Mesenteric fat pad (tissue), 1 donor: ENCODE measurements at regions not wholly inside any gene's neighbourhood (a gene's known extent, or its start where the extent isn't known, plus 50 kb on each side); places are given as distances from the start of the nearest gene placed in this dataset.

Source experiments
- DNase-seq: peaks from one replicate; pipeline ENCODE4 v3.0.0-alpha.2; 2020; ENCODE audit warnings: low spot score
- donor health status: DM: yes; HTN: yes; CAD: no.

DNA sequence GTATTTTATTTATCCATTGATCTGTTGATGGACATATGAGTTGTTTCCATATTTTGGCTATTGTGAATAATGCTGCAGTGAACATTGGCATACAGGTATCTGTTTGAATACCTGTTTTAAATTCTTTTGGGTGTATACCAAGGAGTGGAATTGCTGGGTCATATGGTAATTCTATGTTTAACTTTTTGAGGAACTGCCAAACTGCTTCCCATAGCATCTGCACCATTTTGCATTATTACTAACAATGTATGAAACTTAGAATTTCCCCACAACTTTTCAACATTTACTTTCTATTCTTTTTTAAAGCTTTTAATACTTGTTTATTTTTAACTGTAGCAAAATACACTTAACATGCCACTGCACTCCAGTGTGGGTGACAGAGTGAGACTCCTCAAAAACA is 57.0 kb upstream of the MSN start:
- DNase-seq: no peak

GRCh38 chrX:65610040-65610439 is 57.4 kb upstream of the MSN start:
- no peak for DNase-seq

GRCh38 chrX:65609237-65609636 is 58.2 kb upstream of the MSN start:
- no peak for DNase-seq

DNA sequence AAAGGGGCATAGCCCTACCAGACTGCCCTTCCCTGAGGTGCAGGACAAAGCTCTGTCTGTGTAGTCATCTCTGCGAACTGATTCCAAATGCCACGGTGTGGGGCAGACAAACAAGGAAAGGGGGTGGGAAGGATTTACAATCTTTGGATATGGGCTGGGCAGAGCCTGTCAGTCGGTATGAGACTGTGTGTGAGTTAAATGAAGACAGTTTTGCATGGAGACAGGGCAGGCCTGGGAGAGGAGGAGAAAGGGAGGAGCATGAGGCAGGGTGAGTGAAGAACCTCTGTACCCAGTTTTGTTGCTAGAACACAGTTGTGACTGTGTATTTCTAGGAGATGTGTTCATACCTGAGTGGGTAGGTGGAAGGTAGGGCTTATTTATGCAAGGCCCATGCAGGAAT is 59.4 kb upstream of the MSN start:
- DNase-seq: no peak

- DNase-seq: no peak
Measured at GRCh38 chrX:65607070-65607742, 60.2 kb upstream of the MSN start.

- no peak for DNase-seq
Measured at GRCh38 chrX:65602221-65602560, 65.3 kb upstream of the MSN start.

- DNase-seq: peak; percentile 92
Measured at GRCh38 chrX:65601530-65602220, 65.8 kb upstream of the MSN start.

GRCh38 chrX:65601126-65601525 is 66.3 kb upstream of the MSN start:
- no peak for DNase-seq

- DNase-seq: peak; percentile 51
Measured at GRCh38 chrX:65600106-65600505, 65.5 kb upstream of the LAS1L start.

DNA sequence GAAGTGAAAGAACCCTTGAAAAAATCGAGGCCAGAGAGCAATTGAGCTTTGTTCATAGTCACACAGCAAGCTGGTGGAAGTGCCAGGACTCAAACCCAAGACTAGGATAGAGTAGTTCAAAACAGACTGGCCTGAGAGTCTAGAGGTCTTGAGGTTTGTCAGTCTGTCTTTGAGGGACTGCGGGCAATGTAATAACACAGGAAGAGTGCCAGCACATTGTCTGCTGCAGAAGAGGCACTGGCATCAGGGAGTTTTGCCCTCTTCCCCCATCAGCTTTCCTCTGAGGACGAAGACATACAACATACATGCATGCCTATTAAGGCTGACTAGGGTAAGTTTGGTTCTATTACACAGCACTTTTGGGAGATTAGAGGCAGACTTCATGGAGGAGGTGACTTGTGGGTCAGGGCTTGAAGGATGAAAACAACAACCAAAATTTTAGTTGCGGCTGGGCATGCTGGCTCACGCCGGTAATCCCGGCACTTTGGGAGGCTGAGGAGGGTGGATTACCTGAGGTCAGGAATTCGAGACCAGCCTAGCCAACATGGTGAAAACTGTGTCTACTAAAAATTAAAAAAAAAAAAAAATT is 64.1 kb upstream of the LAS1L start:
- peak; percentile 53 for DNase-seq

GRCh38 chrX:65596270-65597034 is 61.9 kb upstream of the LAS1L start:
- peak; percentile 45 for DNase-seq

- DNase-seq: peak; percentile 93
Measured at GRCh38 chrX:65595460-65595876, 60.9 kb upstream of the LAS1L start.

DNA sequence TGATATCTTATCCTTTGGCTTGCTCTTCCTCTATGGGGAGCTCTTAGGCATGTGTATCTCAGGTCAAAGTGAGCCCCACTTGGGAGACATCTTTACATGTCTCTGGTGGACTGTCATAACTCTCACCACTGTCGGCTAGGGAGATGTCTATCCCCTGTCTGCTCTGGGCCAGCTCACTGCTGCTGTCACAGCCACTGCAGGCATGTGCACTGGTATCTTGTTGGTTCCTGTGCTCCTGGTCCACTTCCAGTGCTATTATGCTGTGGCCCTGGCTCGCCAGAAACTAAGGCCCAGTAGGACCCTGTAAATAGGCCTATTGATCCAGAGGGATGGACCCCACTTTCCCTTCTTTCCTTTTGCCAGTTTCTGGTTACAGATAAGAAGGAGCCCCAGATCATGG is 56.6 kb upstream of the LAS1L start:
- DNase-seq: peak; percentile 14

- DNase-seq: peak; percentile 76
Measured at GRCh38 chrX:65589304-65589703, 54.7 kb upstream of the LAS1L start.

GRCh38 chrX:65588795-65589194 is 54.2 kb upstream of the LAS1L start:
- DNase-seq: peak; percentile 47

- peak; percentile 91 for DNase-seq
Measured at GRCh38 chrX:65587616-65588526, 53.3 kb upstream of the LAS1L start.

- DNase-seq: peak; percentile 28
Measured at GRCh38 chrX:65586491-65586890, 51.9 kb upstream of the LAS1L start.

GRCh38 chrX:65585226-65585625 is 50.6 kb upstream of the LAS1L start:
- peak; percentile 71 for DNase-seq
